RWPE2 (cell line): ENCODE measurements at regions not wholly inside any gene's neighbourhood (a gene's known extent, or its start where the extent isn't known, plus 50 kb on each side); places are given as distances from the start of the nearest gene placed in this dataset.

Experiments used
- ATAC-seq: fragments of 200-7000 bp; cut with Tn5 transposase; 3 replicates; pipeline ENCODE4 v1.9.1; 2021; ENCODE audit warnings: low read depth
- DNase-seq: peaks from one replicate; pipeline ENCODE4 v3.0.0-alpha.2; 2020; ENCODE audit warnings: low spot score
- H3K27ac ChIP-seq: fragments of 450-650 bp; 2 replicates; pipeline ENCODE4 v1.5.1; 2017; ENCODE audit warnings: mild to moderate bottlenecking; ENCODE audit not compliant: poor library complexity, severe bottlenecking
- H3K27me3 ChIP-seq: fragments of 250-450 bp; sonication (Bioruptor Pico); 2 replicates; pipeline ENCODE4 v1.5.1; 2021; ENCODE audit warnings: mild to moderate bottlenecking, moderate library complexity; ENCODE audit not compliant: insufficient read depth, poor library complexity, severe bottlenecking
- H3K36me3 ChIP-seq: fragments of 250-450 bp; sonication (Bioruptor Pico); 2 replicates; pipeline ENCODE4 v1.5.1; 2020; ENCODE audit warnings: low read depth, mild to moderate bottlenecking, moderate library complexity
- H3K4me1 ChIP-seq: fragments of 250-450 bp; sonication (Bioruptor Pico); 2 replicates; pipeline ENCODE4 v1.5.1; 2021; ENCODE audit warnings: mild to moderate bottlenecking, moderate library complexity; ENCODE audit not compliant: insufficient read depth, poor library complexity, severe bottlenecking
- H3K4me3 ChIP-seq: fragments of 250-450 bp; sonication (Bioruptor Pico); 2 replicates; pipeline ENCODE4 v1.5.1; 2021; ENCODE audit warnings: mild to moderate bottlenecking, moderate library complexity; ENCODE audit not compliant: severe bottlenecking
- H3K9me3 ChIP-seq: fragments of 250-450 bp; sonication (Bioruptor Pico); 2 replicates; pipeline ENCODE4 v1.5.1; 2021; ENCODE audit warnings: mild to moderate bottlenecking, moderate library complexity; ENCODE audit not compliant: severe bottlenecking
- TF ChIP-seq, protein P1 (sequence below): fragments of 450-650 bp; IDR thresholded peaks from one replicate; pipeline ENCODE4 v1.5.1; 2017; ENCODE audit warnings: mild to moderate bottlenecking, moderate library complexity; ENCODE audit not compliant: poor library complexity, severe bottlenecking

DNA sequence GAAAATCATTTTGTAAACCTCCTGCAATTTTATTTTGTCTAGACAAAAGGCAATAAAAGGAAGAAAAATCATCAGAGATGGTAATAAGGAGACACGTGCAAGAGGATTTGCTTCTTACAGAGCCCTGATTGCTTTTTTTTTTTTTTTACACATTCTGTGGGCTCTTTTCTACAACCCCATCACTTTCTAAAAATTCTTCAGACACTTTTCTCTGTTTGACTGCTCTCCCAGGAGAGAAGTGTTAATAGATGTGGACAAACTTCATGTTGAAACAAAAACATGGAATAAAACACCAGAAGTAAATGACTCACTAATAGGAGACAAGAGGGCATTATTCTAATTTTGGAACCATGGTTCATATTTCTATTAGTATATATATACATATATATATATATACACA is 114.4 kb upstream of the TPRG1 start:
- Histone ChIP-seq H3K27ac (no peak overlapping the region), H3K4me1 (no peaks in the 10 kb centered on the region), H3K36me3 (no peaks in the 10 kb centered on the region), H3K9me3 (no peaks in the 10 kb centered on the region), H3K4me3 (no peak overlapping the region), H3K27me3 (peaks cover 16% of the 10 kb centered on the region)
- no peak for DNase-seq
- TF ChIP-seq, protein P1, sequence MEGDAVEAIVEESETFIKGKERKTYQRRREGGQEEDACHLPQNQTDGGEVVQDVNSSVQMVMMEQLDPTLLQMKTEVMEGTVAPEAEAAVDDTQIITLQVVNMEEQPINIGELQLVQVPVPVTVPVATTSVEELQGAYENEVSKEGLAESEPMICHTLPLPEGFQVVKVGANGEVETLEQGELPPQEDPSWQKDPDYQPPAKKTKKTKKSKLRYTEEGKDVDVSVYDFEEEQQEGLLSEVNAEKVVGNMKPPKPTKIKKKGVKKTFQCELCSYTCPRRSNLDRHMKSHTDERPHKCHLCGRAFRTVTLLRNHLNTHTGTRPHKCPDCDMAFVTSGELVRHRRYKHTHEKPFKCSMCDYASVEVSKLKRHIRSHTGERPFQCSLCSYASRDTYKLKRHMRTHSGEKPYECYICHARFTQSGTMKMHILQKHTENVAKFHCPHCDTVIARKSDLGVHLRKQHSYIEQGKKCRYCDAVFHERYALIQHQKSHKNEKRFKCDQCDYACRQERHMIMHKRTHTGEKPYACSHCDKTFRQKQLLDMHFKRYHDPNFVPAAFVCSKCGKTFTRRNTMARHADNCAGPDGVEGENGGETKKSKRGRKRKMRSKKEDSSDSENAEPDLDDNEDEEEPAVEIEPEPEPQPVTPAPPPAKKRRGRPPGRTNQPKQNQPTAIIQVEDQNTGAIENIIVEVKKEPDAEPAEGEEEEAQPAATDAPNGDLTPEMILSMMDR: no peak
- no peak for ATAC-seq

- DNase-seq (no peak), ATAC-seq (no peak)
Observed at GRCh38 chr3:189058071-189058470, 113.7 kb upstream of the TPRG1 start.

GRCh38 chr3:189070965-189071364 is 100.8 kb upstream of the TPRG1 start:
- DNase-seq (no peak), ATAC-seq (no peak)
- Histone ChIP-seq H3K27me3 (no peaks in the 10 kb centered on the region), H3K27ac (no peak overlapping the region), H3K9me3 (no peaks in the 10 kb centered on the region), H3K36me3 (no peaks in the 10 kb centered on the region), H3K4me1 (no peaks in the 10 kb centered on the region), H3K4me3 (no peak overlapping the region)
- TF ChIP-seq, protein P1: no peak

More at GRCh38 chr3:189058071-189058470, 113.7 kb upstream of the TPRG1 start:
- Histone ChIP-seq H3K36me3 (no peaks in the 10 kb centered on the region), H3K4me1 (no peaks in the 10 kb centered on the region), H3K4me3 (no peak overlapping the region), H3K9me3 (peaks cover 2% of the 10 kb centered on the region), H3K27ac (no peak overlapping the region), H3K27me3 (peaks cover 16% of the 10 kb centered on the region)
- TF ChIP-seq, protein P1: no peak

DNA sequence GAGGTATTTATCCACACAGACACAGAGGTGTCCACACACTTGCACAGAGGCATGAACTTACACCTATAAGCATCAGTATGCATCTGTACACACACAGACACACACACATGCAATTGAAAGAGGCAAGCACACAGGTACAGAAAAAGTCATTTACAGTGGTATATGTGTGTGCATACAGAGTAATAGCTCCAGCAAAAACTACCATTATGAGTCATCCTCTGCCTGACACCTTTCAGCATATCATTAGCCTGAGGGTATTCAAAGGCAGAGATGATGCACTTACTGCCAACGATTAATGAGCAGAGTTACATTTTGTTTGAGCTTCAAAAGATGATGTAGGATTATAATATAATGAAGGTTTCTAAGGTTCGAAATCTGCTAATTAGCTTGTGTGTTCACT is 100.3 kb upstream of the TPRG1 start:
- DNase-seq (no peak), ATAC-seq (peak; percentile 88)
- Histone ChIP-seq H3K4me1 (no peaks in the 10 kb centered on the region), H3K27ac (no peak overlapping the region), H3K27me3 (no peaks in the 10 kb centered on the region), H3K9me3 (no peaks in the 10 kb centered on the region), H3K4me3 (no peak overlapping the region), H3K36me3 (no peaks in the 10 kb centered on the region)
- TF ChIP-seq, protein P1: no peak

DNA sequence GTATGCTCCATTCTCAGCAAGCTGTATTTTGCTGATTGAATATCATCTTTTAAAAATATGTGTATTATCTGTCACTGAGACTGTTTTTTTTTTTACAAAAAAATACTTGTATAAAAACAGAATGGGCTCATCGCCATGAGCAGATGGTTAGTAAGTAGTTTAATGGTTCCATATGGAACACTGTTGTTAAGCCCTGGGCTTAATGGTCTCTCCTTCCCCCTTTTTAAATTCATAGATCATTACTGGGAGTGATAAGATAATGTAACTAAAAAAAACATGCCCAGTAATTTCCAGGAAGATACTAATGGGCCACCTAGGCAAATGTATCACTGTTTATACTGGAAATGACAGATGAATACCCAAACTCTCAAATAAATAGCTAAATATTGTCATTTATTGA is 95.3 kb upstream of the TPRG1 start:
- H3K4me1 ChIP-seq: no peaks in the 10 kb centered on the region
- ATAC-seq (no peak), DNase-seq (no peak)
- H3K27me3 ChIP-seq: peaks cover 3% of the 10 kb centered on the region
- TF ChIP-seq, protein P1: no peak
- no peaks in the 10 kb centered on the region for H3K36me3 ChIP-seq
- no peaks in the 10 kb centered on the region for H3K9me3 ChIP-seq
- no peak overlapping the region for H3K27ac ChIP-seq
- no peak overlapping the region for H3K4me3 ChIP-seq
